OCI-LY3 (cell line): ENCODE measurements at regions not wholly inside any gene's neighbourhood (a gene's known extent, or its start where the extent isn't known, plus 50 kb on each side); places are given as distances from the start of the nearest gene placed in this dataset.

Experiments used
- H2AFZ ChIP-seq: fragments of 200-600, 300-600 bp; shearing (Covaris generic); 2 replicates; pipeline ENCODE4 v1.6.0; 2014; ENCODE audit warnings: antibody characterized with exemption, low read depth, low read length
- H3K27ac ChIP-seq: fragments of 200-600, 300-600 bp; sonication (generic); 2 replicates; pipeline ENCODE4 v1.5.1; 2014; ENCODE audit warnings: mild to moderate bottlenecking, low read length, moderate library complexity, mixed read lengths
- H3K27me3 ChIP-seq: fragments of 200-600, 300-600 bp; sonication (generic); 2 replicates; pipeline ENCODE4 v1.6.1; 2014; ENCODE audit warnings: low read depth, low read length, mixed read lengths
- H3K36me3 ChIP-seq: fragments of 200-600, 300-600 bp; sonication (generic); replicated peaks from 2 replicates; pipeline ENCODE3; 2014; ENCODE audit warnings: low read depth, low read length, mixed read lengths
- H3K4me1 ChIP-seq: fragments of 300-600, 200-600 bp; sonication (generic); 2 replicates; pipeline ENCODE4 v1.6.1; 2014; ENCODE audit warnings: low read length, mixed read lengths
- H3K4me2 ChIP-seq: fragments of 200-600, 300-600 bp; sonication (generic); 2 replicates; pipeline ENCODE4 v1.6.1; 2014; ENCODE audit warnings: low read length, mixed read lengths
- H3K4me3 ChIP-seq: fragments of 300-600, 200-600 bp; sonication (generic); 2 replicates; pipeline ENCODE4 v1.5.1; 2014; ENCODE audit warnings: antibody characterized with exemption, mild to moderate bottlenecking, low read length, moderate library complexity
- H3K79me2 ChIP-seq: fragments of 300-600, 200-600 bp; shearing (Covaris generic); 2 replicates; pipeline ENCODE4 v1.6.1; 2014; ENCODE audit warnings: mild to moderate bottlenecking, low read length, mixed read lengths
- H3K9ac ChIP-seq: fragments of 300-600, 200-600 bp; shearing (Covaris generic); 2 replicates; pipeline ENCODE4 v1.6.0; 2014; ENCODE audit warnings: mild to moderate bottlenecking, low read length, moderate library complexity
- H3K9me3 ChIP-seq: fragments of 200-600, 300-600 bp; shearing (Covaris generic); 2 replicates; pipeline ENCODE4 v1.6.1; 2014; ENCODE audit warnings: low read length, mixed read lengths; ENCODE audit not compliant: insufficient read depth
- H4K20me1 ChIP-seq: fragments of 200-600, 300-600 bp; sonication (generic); 2 replicates; pipeline ENCODE4 v1.6.1; 2016; ENCODE audit warnings: low read length, mixed read lengths; ENCODE audit not compliant: insufficient read depth
- CTCF ChIP-seq: fragments of 200-600, 300-600 bp; sonication (generic); IDR thresholded peaks from 2 replicates; pipeline ENCODE4 v1.5.1; 2014; ENCODE audit warnings: antibody characterized with exemption, low read length, low read depth
- EZH2phosphoT487 ChIP-seq: fragments of 200-600 bp; shearing (Covaris generic); IDR thresholded peaks from 2 replicates; pipeline ENCODE4 v1.6.1; 2018; ENCODE audit warnings: antibody characterized with exemption, mixed run types, low read depth

- H2AFZ ChIP-seq: no peak overlapping the region
- no peak overlapping the region for H3K4me3 ChIP-seq
- no peak overlapping the region for H3K9ac ChIP-seq
- H3K36me3 ChIP-seq: no peaks in the 10 kb centered on the region
- H4K20me1 ChIP-seq: no peaks in the 10 kb centered on the region
- no peaks in the 10 kb centered on the region for H3K79me2 ChIP-seq
- H3K9me3 ChIP-seq: no peaks in the 10 kb centered on the region
- H3K27me3 ChIP-seq: no peaks in the 10 kb centered on the region
- H3K27ac ChIP-seq: no peak overlapping the region
- H3K4me1 ChIP-seq: peaks cover 8% of the 10 kb centered on the region
- TF ChIP-seq EZH2phosphoT487 (no peak), CTCF (no peak)
- no peak overlapping the region for H3K4me2 ChIP-seq
Measured at GRCh38 chr6:140572867-140573266, 1198.4 kb upstream of the CITED2 start.

- H3K27ac ChIP-seq: no peak overlapping the region
- H3K9ac ChIP-seq: no peak overlapping the region
- no peaks in the 10 kb centered on the region for H3K36me3 ChIP-seq
- H3K9me3 ChIP-seq: no peaks in the 10 kb centered on the region
- TF ChIP-seq CTCF (no peak), EZH2phosphoT487 (no peak)
- no peak overlapping the region for H2AFZ ChIP-seq
- peaks cover 8% of the 10 kb centered on the region for H3K4me1 ChIP-seq
- H3K4me2 ChIP-seq: no peak overlapping the region
- no peaks in the 10 kb centered on the region for H3K27me3 ChIP-seq
- H3K4me3 ChIP-seq: no peak overlapping the region
- H3K79me2 ChIP-seq: no peaks in the 10 kb centered on the region
- no peaks in the 10 kb centered on the region for H4K20me1 ChIP-seq
Measured at GRCh38 chr6:140572129-140572528, 1197.7 kb upstream of the CITED2 start.

GRCh38 chr6:140571145-140571544, 1196.7 kb upstream of the CITED2 start:
- TF ChIP-seq CTCF: no peak
- TF ChIP-seq EZH2phosphoT487: no peak
- H3K4me1 ChIP-seq: peaks cover 4% of the 10 kb centered on the region
- H3K4me2 ChIP-seq: no peak overlapping the region

GRCh38 chr6:140567466-140567865, 1193.0 kb upstream of the CITED2 start:
- H3K79me2 ChIP-seq: no peaks in the 10 kb centered on the region
- no peaks in the 10 kb centered on the region for H3K9me3 ChIP-seq
- H3K4me1 ChIP-seq: no peaks in the 10 kb centered on the region
- H3K27ac ChIP-seq: no peak overlapping the region
- H3K9ac ChIP-seq: no peak overlapping the region
- no peak overlapping the region for H2AFZ ChIP-seq
- no peaks in the 10 kb centered on the region for H4K20me1 ChIP-seq
- no peak overlapping the region for H3K4me2 ChIP-seq
- no peak overlapping the region for H3K4me3 ChIP-seq
- TF ChIP-seq EZH2phosphoT487 (no peak), CTCF (no peak)
- H3K27me3 ChIP-seq: no peaks in the 10 kb centered on the region
- H3K36me3 ChIP-seq: no peaks in the 10 kb centered on the region

More at GRCh38 chr6:140571145-140571544, 1196.7 kb upstream of the CITED2 start:
- no peaks in the 10 kb centered on the region for H4K20me1 ChIP-seq
- no peaks in the 10 kb centered on the region for H3K9me3 ChIP-seq
- no peak overlapping the region for H3K27ac ChIP-seq
- H3K36me3 ChIP-seq: no peaks in the 10 kb centered on the region
- H2AFZ ChIP-seq: no peak overlapping the region
- no peaks in the 10 kb centered on the region for H3K79me2 ChIP-seq
- H3K9ac ChIP-seq: no peak overlapping the region
- no peak overlapping the region for H3K4me3 ChIP-seq
- no peaks in the 10 kb centered on the region for H3K27me3 ChIP-seq
